Astrocyte (in vitro differentiated cells and primary cell): ENCODE measurements at regions not wholly inside any gene's neighbourhood (a gene's known extent, or its start where the extent isn't known, plus 50 kb on each side); places are given as distances from the start of the nearest gene placed in this dataset.
"Not testable (repeated sequence)": the region's sequence is repeated elsewhere in the genome, so short reads cannot be mapped to it uniquely, and the experiment has no call there.

Experiments used
- DNase-seq: peaks from one replicate; pipeline ENCODE4 v3.0.0-alpha.2; 2010; ENCODE audit warnings: low read depth
- FAIRE-seq: peaks from 2 replicates; lab custom pipeline; 2011; peaks lifted over from hg19 to GRCh38; lab: Jason Lieb, UNC
- H2AFZ ChIP-seq: 2 replicates; pipeline ENCODE4 v1.6.0; 2012; ENCODE audit warnings: low read depth, low read length, inconsistent platforms
- H3K27ac ChIP-seq: 2 replicates; pipeline ENCODE4 v1.5.1; 2011; ENCODE audit warnings: low read depth, low read length, inconsistent platforms
- H3K27me3 ChIP-seq: 2 replicates; pipeline ENCODE4 v1.6.0; 2011; ENCODE audit warnings: low read length, inconsistent platforms; ENCODE audit not compliant: insufficient read depth
- H3K36me3 ChIP-seq: 2 replicates; pipeline ENCODE4 v1.5.1; 2011; ENCODE audit warnings: low read length, inconsistent platforms; ENCODE audit not compliant: insufficient read depth
- H3K4me1 ChIP-seq: 2 replicates; pipeline ENCODE4 v1.5.1; 2011; ENCODE audit warnings: low read length, inconsistent platforms; ENCODE audit not compliant: insufficient read depth
- H3K4me2 ChIP-seq: 2 replicates; pipeline ENCODE4 v1.6.0; 2012; ENCODE audit warnings: low read length, inconsistent platforms
- H3K4me3 ChIP-seq: 2 replicates; pipeline ENCODE4 v1.5.1; 2011; ENCODE audit warnings: low read depth, mild to moderate bottlenecking, low read length, inconsistent platforms; ENCODE audit not compliant: insufficient read depth
- H3K79me2 ChIP-seq: 2 replicates; pipeline ENCODE4 v1.6.0; 2012; ENCODE audit warnings: mild to moderate bottlenecking, low read length, inconsistent platforms; ENCODE audit not compliant: insufficient read depth
- H3K9ac ChIP-seq: 2 replicates; pipeline ENCODE4 v1.6.0; 2012; ENCODE audit warnings: mild to moderate bottlenecking, low read length, inconsistent platforms
- H3K9me3 ChIP-seq: 2 replicates; pipeline ENCODE4 v1.5.1; 2012; ENCODE audit warnings: low read depth, mild to moderate bottlenecking, low read length, inconsistent platforms; ENCODE audit not compliant: insufficient read depth
- H4K20me1 ChIP-seq: 2 replicates; pipeline ENCODE4 v1.6.0; 2012; ENCODE audit warnings: low read length, inconsistent platforms; ENCODE audit not compliant: insufficient read depth
- H3K27ac Mint-ChIP-seq: one replicate; pipeline ENCODE4 v1.8.0; 2021; ENCODE audit warnings: mild to moderate bottlenecking, mixed read lengths; ENCODE audit not compliant: unreplicated experiment
- H3K27me3 Mint-ChIP-seq: one replicate; pipeline ENCODE4 v1.8.0; 2021; ENCODE audit warnings: low read depth, mixed read lengths; ENCODE audit not compliant: unreplicated experiment
- H3K36me3 Mint-ChIP-seq: one replicate; pipeline ENCODE4 v1.8.0; 2021; ENCODE audit warnings: low read depth, mixed read lengths; ENCODE audit not compliant: unreplicated experiment
- H3K4me1 Mint-ChIP-seq: one replicate; pipeline ENCODE4 v1.8.0; 2021; ENCODE audit warnings: low read depth, mixed read lengths; ENCODE audit not compliant: unreplicated experiment
- H3K4me3 Mint-ChIP-seq: one replicate; pipeline ENCODE4 v1.8.0; 2021; ENCODE audit warnings: mild to moderate bottlenecking, moderate library complexity, mixed read lengths; ENCODE audit not compliant: unreplicated experiment
- H3K9me3 Mint-ChIP-seq: one replicate; pipeline ENCODE4 v1.8.0; 2021; ENCODE audit warnings: mild to moderate bottlenecking, mixed read lengths; ENCODE audit not compliant: unreplicated experiment
- CTCF ChIP-seq: IDR thresholded peaks from 2 replicates; pipeline ENCODE4 v1.5.1; 2011; ENCODE audit warnings: low read depth, mild to moderate bottlenecking, inconsistent platforms, low read length, moderate library complexity; ENCODE audit not compliant: insufficient read depth
- EZH2 ChIP-seq: IDR thresholded peaks from 2 replicates; pipeline ENCODE4 v1.6.1; 2012; ENCODE audit warnings: mild to moderate bottlenecking, low read length, inconsistent platforms; ENCODE audit not compliant: insufficient read depth

- DNase-seq = no peak
These were observed 240.5 kb upstream of the PRSS58 start for GRCh38 chr7:142498364-142498763.

GRCh38 chr7:142496545-142496991, 238.7 kb upstream of the PRSS58 start:
- H3K27me3 ChIP-seq = peaks cover 22% of the 10 kb centered on the region

More at GRCh38 chr7:142498364-142498763, 240.5 kb upstream of the PRSS58 start:
- peaks cover 28% of the 10 kb centered on the region for H3K27me3 Mint-ChIP-seq
- H3K9ac ChIP-seq = no peak overlapping the region
- H3K4me3 Mint-ChIP-seq = no peak overlapping the region
- H3K4me1 ChIP-seq = no peaks in the 10 kb centered on the region
- H3K4me3 ChIP-seq = no peak overlapping the region
- H3K27ac ChIP-seq = no peak overlapping the region
- H3K27ac Mint-ChIP-seq = no peak overlapping the region
- peaks cover 28% of the 10 kb centered on the region for H3K27me3 ChIP-seq
- TF ChIP-seq EZH2 (no peak), CTCF (no peak)
- H3K4me2 ChIP-seq = no peak overlapping the region
- no peaks in the 10 kb centered on the region for H4K20me1 ChIP-seq
- no peaks in the 10 kb centered on the region for H3K79me2 ChIP-seq
- FAIRE-seq = no peak
- H3K9me3 ChIP-seq = no peaks in the 10 kb centered on the region
- H3K9me3 Mint-ChIP-seq = no peaks in the 10 kb centered on the region
- peaks cover 6% of the 10 kb centered on the region for H3K4me1 Mint-ChIP-seq
- H2AFZ ChIP-seq = no peak overlapping the region
- no peaks in the 10 kb centered on the region for H3K36me3 Mint-ChIP-seq
- H3K36me3 ChIP-seq = no peaks in the 10 kb centered on the region

GRCh38 chr7:142495879-142496278, 238.0 kb upstream of the PRSS58 start:
- not testable (repeated sequence) for DNase-seq, H3K36me3 ChIP-seq, H3K9ac ChIP-seq, H3K27ac Mint-ChIP-seq, H3K9me3 Mint-ChIP-seq, H3K4me1 Mint-ChIP-seq, H3K4me3 Mint-ChIP-seq, H4K20me1 ChIP-seq, H3K4me1 ChIP-seq, H3K27ac ChIP-seq, FAIRE-seq, H2AFZ ChIP-seq, H3K4me3 ChIP-seq, H3K9me3 ChIP-seq, H3K4me2 ChIP-seq, H3K36me3 Mint-ChIP-seq, H3K79me2 ChIP-seq
- H3K27me3 ChIP-seq = peaks cover 18% of the 10 kb centered on the region
- peaks cover 29% of the 10 kb centered on the region for H3K27me3 Mint-ChIP-seq

More at GRCh38 chr7:142496545-142496991, 238.7 kb upstream of the PRSS58 start:
- Histone ChIP-seq H2AFZ (no peak overlapping the region), H3K9me3 (no peaks in the 10 kb centered on the region), H3K4me1 (no peaks in the 10 kb centered on the region), H3K4me3 (no peak overlapping the region), H3K27ac (no peak overlapping the region), H3K79me2 (no peaks in the 10 kb centered on the region), H3K9ac (no peak overlapping the region), H4K20me1 (no peaks in the 10 kb centered on the region), H3K4me2 (peak overlapping the region; percentile 30), H3K36me3 (no peaks in the 10 kb centered on the region)
- Mint-ChIP-seq H3K4me3 (no peak overlapping the region), H3K9me3 (no peaks in the 10 kb centered on the region), H3K36me3 (peaks cover 1% of the 10 kb centered on the region), H3K27ac (no peak overlapping the region), H3K4me1 (peaks cover 6% of the 10 kb centered on the region), H3K27me3 (peaks cover 28% of the 10 kb centered on the region)
- no peak for DNase-seq
- peak; percentile 70 for TF ChIP-seq CTCF
- TF ChIP-seq EZH2 = no peak
- FAIRE-seq = no peak

GRCh38 chr7:142495301-142495700, 237.4 kb upstream of the PRSS58 start:
- peaks cover 18% of the 10 kb centered on the region for H3K27me3 ChIP-seq
- not testable (repeated sequence) for H3K4me1 Mint-ChIP-seq, H3K27ac Mint-ChIP-seq, H3K9me3 ChIP-seq, H3K79me2 ChIP-seq, H3K36me3 Mint-ChIP-seq, FAIRE-seq, H3K4me3 Mint-ChIP-seq, H3K9ac ChIP-seq, DNase-seq, H4K20me1 ChIP-seq, H3K27ac ChIP-seq, H3K4me2 ChIP-seq, H3K36me3 ChIP-seq, H3K4me3 ChIP-seq, H2AFZ ChIP-seq, H3K4me1 ChIP-seq, H3K9me3 Mint-ChIP-seq
- H3K27me3 Mint-ChIP-seq = peaks cover 30% of the 10 kb centered on the region
